ENCODE measurements at regions not wholly inside any gene's neighbourhood (a gene's known extent, or its start where the extent isn't known, plus 50 kb on each side); places are given as distances from the start of the nearest gene placed in this dataset.

GRCh38 chr11:8823174-8823742 is 87.7 kb upstream of the AKIP1 start:
- Histone ChIP-seq H3K27ac (ENCODE audit: low read depth in 1 of 3, low read length in 2 of 3) (no peak overlapping the region), H3K4me3 (ENCODE audit: low read depth in 1 of 3, low read length in 3 of 3) (no peak overlapping the region), H3K4me1 (ENCODE audit: control insufficient read depth in 3 of 3, insufficient read depth in 2 of 3, low read depth in 1 of 3, low read length in 2 of 3) (no peaks in the 10 kb centered on the region), H3K27me3 (ENCODE audit: control insufficient read depth in 3 of 3, insufficient read depth in 3 of 3, low read length in 3 of 3) (no peaks in the 10 kb centered on the region), H3K9me3 (ENCODE audit: control insufficient read depth in 2 of 2, insufficient read depth in 1 of 2, low read depth in 1 of 2, low read length in 1 of 2) (no peaks in the 10 kb centered on the region), H3K36me3 (ENCODE audit: control insufficient read depth in 3 of 3, insufficient read depth in 2 of 3, low read depth in 1 of 3, low read length in 3 of 3) (peaks cover 0 to 4% (median 0%) of the 10 kb centered on the region in 3 donors)
- no peak for FAIRE-seq
- DNase-seq = no peak
- WGBS, 3 donors = 64 to 79% (median 77%) methylated on average over 2 of the region's 2 CpGs

- Histone ChIP-seq H3K27me3 (ENCODE audit: control insufficient read depth in 3 of 3, insufficient read depth in 3 of 3, low read length in 3 of 3) (no peaks in the 10 kb centered on the region), H3K4me3 (ENCODE audit: low read depth in 1 of 3, low read length in 3 of 3) (no peak overlapping the region), H3K27ac (ENCODE audit: low read depth in 1 of 3, low read length in 2 of 3) (peak overlapping the region in 2 of 3 donors; percentile 24 to 71), H3K9me3 (ENCODE audit: control insufficient read depth in 2 of 2, insufficient read depth in 1 of 2, low read depth in 1 of 2, low read length in 1 of 2) (no peaks in the 10 kb centered on the region), H3K4me1 (ENCODE audit: control insufficient read depth in 3 of 3, insufficient read depth in 2 of 3, low read depth in 1 of 3, low read length in 2 of 3) (no peaks in the 10 kb centered on the region), H3K36me3 (ENCODE audit: control insufficient read depth in 3 of 3, insufficient read depth in 2 of 3, low read depth in 1 of 3, low read length in 3 of 3) (peaks cover 0 to 11% (median 0%) of the 10 kb centered on the region in 3 donors)
- DNase-seq (no peak), FAIRE-seq (no peak)
- 65 to 69% (median 66%) methylated on average over 6 of the region's 6 CpGs for WGBS, 3 donors
Observed at GRCh38 chr11:8826139-8826786, 84.7 kb upstream of the AKIP1 start.

- Histone ChIP-seq H3K4me3 (ENCODE audit: low read depth in 1 of 3, low read length in 3 of 3) (no peak overlapping the region), H3K9me3 (ENCODE audit: control insufficient read depth in 2 of 2, insufficient read depth in 1 of 2, low read depth in 1 of 2, low read length in 1 of 2) (no peaks in the 10 kb centered on the region), H3K27me3 (ENCODE audit: control insufficient read depth in 3 of 3, insufficient read depth in 3 of 3, low read length in 3 of 3) (no peaks in the 10 kb centered on the region), H3K36me3 (ENCODE audit: control insufficient read depth in 3 of 3, insufficient read depth in 2 of 3, low read depth in 1 of 3, low read length in 3 of 3) (peaks cover 0 to 11% (median 0%) of the 10 kb centered on the region in 3 donors), H3K27ac (ENCODE audit: low read depth in 1 of 3, low read length in 2 of 3) (peak overlapping the region in 1 of 3 donors; percentile 71), H3K4me1 (ENCODE audit: control insufficient read depth in 3 of 3, insufficient read depth in 2 of 3, low read depth in 1 of 3, low read length in 2 of 3) (no peaks in the 10 kb centered on the region)
- DNase-seq (no peak), FAIRE-seq (no peak)
- 56 to 62% (median 57%) methylated on average over 6 of the region's 6 CpGs for WGBS, 3 donors
Observed at GRCh38 chr11:8826901-8827560, 84.0 kb upstream of the AKIP1 start.

- H3K4me1 ChIP-seq (ENCODE audit: control insufficient read depth in 3 of 3, insufficient read depth in 2 of 3, low read depth in 1 of 3, low read length in 2 of 3) = no peaks in the 10 kb centered on the region
- no peaks in the 10 kb centered on the region for H3K27me3 ChIP-seq (ENCODE audit: control insufficient read depth in 3 of 3, insufficient read depth in 3 of 3, low read length in 3 of 3)
- H3K9me3 ChIP-seq (ENCODE audit: control insufficient read depth in 2 of 2, insufficient read depth in 1 of 2, low read depth in 1 of 2, low read length in 1 of 2) = no peaks in the 10 kb centered on the region
- FAIRE-seq = no peak
- no peak overlapping the region for H3K4me3 ChIP-seq (ENCODE audit: low read depth in 1 of 3, low read length in 3 of 3)
- no peak for DNase-seq
- peak overlapping the region in 1 of 3 donors; percentile 11 for H3K27ac ChIP-seq (ENCODE audit: low read depth in 1 of 3, low read length in 2 of 3)
- 81 to 90% (median 82%) methylated on average over 3 of the region's 3 CpGs for WGBS, 3 donors
- peaks cover 0 to 17% (median 0%) of the 10 kb centered on the region in 3 donors for H3K36me3 ChIP-seq (ENCODE audit: control insufficient read depth in 3 of 3, insufficient read depth in 2 of 3, low read depth in 1 of 3, low read length in 3 of 3)
Observed at GRCh38 chr11:8828046-8828445, 82.9 kb upstream of the AKIP1 start.

GRCh38 chr11:8828580-8829361 is 82.2 kb upstream of the AKIP1 start:
- DNase-seq (no peak), FAIRE-seq (no peak)
- Histone ChIP-seq H3K36me3 (ENCODE audit: control insufficient read depth in 3 of 3, insufficient read depth in 2 of 3, low read depth in 1 of 3, low read length in 3 of 3) (peaks cover 0 to 17% (median 0%) of the 10 kb centered on the region in 3 donors), H3K4me1 (ENCODE audit: control insufficient read depth in 3 of 3, insufficient read depth in 2 of 3, low read depth in 1 of 3, low read length in 2 of 3) (no peaks in the 10 kb centered on the region), H3K27me3 (ENCODE audit: control insufficient read depth in 3 of 3, insufficient read depth in 3 of 3, low read length in 3 of 3) (no peaks in the 10 kb centered on the region), H3K4me3 (ENCODE audit: low read depth in 1 of 3, low read length in 3 of 3) (no peak overlapping the region), H3K27ac (ENCODE audit: low read depth in 1 of 3, low read length in 2 of 3) (peak overlapping the region in 1 of 3 donors; percentile 25), H3K9me3 (ENCODE audit: control insufficient read depth in 2 of 2, insufficient read depth in 1 of 2, low read depth in 1 of 2, low read length in 1 of 2) (no peaks in the 10 kb centered on the region)
- WGBS, 3 donors = 85 to 95% (median 89%) methylated on average over 11 of the region's 11 CpGs

- peaks cover 0 to 17% (median 0%) of the 10 kb centered on the region in 3 donors for H3K36me3 ChIP-seq (ENCODE audit: control insufficient read depth in 3 of 3, insufficient read depth in 2 of 3, low read depth in 1 of 3, low read length in 3 of 3)
- H3K27ac ChIP-seq (ENCODE audit: low read depth in 1 of 3, low read length in 2 of 3) = peak overlapping the region in 1 of 3 donors; percentile 3
- H3K27me3 ChIP-seq (ENCODE audit: control insufficient read depth in 3 of 3, insufficient read depth in 3 of 3, low read length in 3 of 3) = no peaks in the 10 kb centered on the region
- DNase-seq (no peak), FAIRE-seq (no peak)
- no peaks in the 10 kb centered on the region for H3K9me3 ChIP-seq (ENCODE audit: control insufficient read depth in 2 of 2, insufficient read depth in 1 of 2, low read depth in 1 of 2, low read length in 1 of 2)
- 86 to 93% (median 89%) methylated on average over 8 of the region's 8 CpGs for WGBS, 3 donors
- H3K4me3 ChIP-seq (ENCODE audit: low read depth in 1 of 3, low read length in 3 of 3) = no peak overlapping the region
- no peaks in the 10 kb centered on the region for H3K4me1 ChIP-seq (ENCODE audit: control insufficient read depth in 3 of 3, insufficient read depth in 2 of 3, low read depth in 1 of 3, low read length in 2 of 3)
Observed at GRCh38 chr11:8829556-8829955, 81.4 kb upstream of the AKIP1 start.

- no peak overlapping the region for H3K4me3 ChIP-seq (ENCODE audit: low read depth in 1 of 3, low read length in 3 of 3)
- no peaks in the 10 kb centered on the region for H3K4me1 ChIP-seq (ENCODE audit: control insufficient read depth in 3 of 3, insufficient read depth in 2 of 3, low read depth in 1 of 3, low read length in 2 of 3)
- WGBS, 3 donors = 79 to 89% (median 88%) methylated on average over 3 of the region's 3 CpGs
- peaks cover 0 to 19% (median 0%) of the 10 kb centered on the region in 3 donors for H3K36me3 ChIP-seq (ENCODE audit: control insufficient read depth in 3 of 3, insufficient read depth in 2 of 3, low read depth in 1 of 3, low read length in 3 of 3)
- DNase-seq = no peak
- no peaks in the 10 kb centered on the region for H3K9me3 ChIP-seq (ENCODE audit: control insufficient read depth in 2 of 2, insufficient read depth in 1 of 2, low read depth in 1 of 2, low read length in 1 of 2)
- H3K27me3 ChIP-seq (ENCODE audit: control insufficient read depth in 3 of 3, insufficient read depth in 3 of 3, low read length in 3 of 3) = no peaks in the 10 kb centered on the region
- no peak overlapping the region for H3K27ac ChIP-seq (ENCODE audit: low read depth in 1 of 3, low read length in 2 of 3)
- no peak for FAIRE-seq
Observed at GRCh38 chr11:8830641-8831040, 80.3 kb upstream of the AKIP1 start.

- H3K4me3 ChIP-seq (ENCODE audit: low read depth in 1 of 3, low read length in 3 of 3) = no peak overlapping the region
- H3K27me3 ChIP-seq (ENCODE audit: control insufficient read depth in 3 of 3, insufficient read depth in 3 of 3, low read length in 3 of 3) = no peaks in the 10 kb centered on the region
- peaks cover 0 to 19% (median 0%) of the 10 kb centered on the region in 3 donors for H3K36me3 ChIP-seq (ENCODE audit: control insufficient read depth in 3 of 3, insufficient read depth in 2 of 3, low read depth in 1 of 3, low read length in 3 of 3)
- no peaks in the 10 kb centered on the region for H3K4me1 ChIP-seq (ENCODE audit: control insufficient read depth in 3 of 3, insufficient read depth in 2 of 3, low read depth in 1 of 3, low read length in 2 of 3)
- DNase-seq = no peak
- no peak for FAIRE-seq
- 79 to 82% (median 80%) methylated on average over 9 of the region's 9 CpGs for WGBS, 3 donors
- no peaks in the 10 kb centered on the region for H3K9me3 ChIP-seq (ENCODE audit: control insufficient read depth in 2 of 2, insufficient read depth in 1 of 2, low read depth in 1 of 2, low read length in 1 of 2)
- H3K27ac ChIP-seq (ENCODE audit: low read depth in 1 of 3, low read length in 2 of 3) = no peak overlapping the region
Observed at GRCh38 chr11:8831861-8832260, 79.1 kb upstream of the AKIP1 start.
